Activated CD8-positive, alpha-beta T cell treated with anti-CD3 and anti-CD28 coated beads for 36 hours (primary cell): ENCODE measurements at regions not wholly inside any gene's neighbourhood (a gene's known extent, or its start where the extent isn't known, plus 50 kb on each side); places are given as distances from the start of the nearest gene placed in this dataset.

Experiments used
- ATAC-seq: fragments of 200-7000 bp; cut with Tn5 transposase; one replicate; pipeline ENCODE4 v1.10.0; 2021; ENCODE audit warnings: mild to moderate bottlenecking, moderate library complexity
- CTCF ChIA-PET: fragments of 350-600 bp; sonication (Branson Sonifier 250); formaldehyde crosslinking; loops from one replicate; lab custom pipeline; 2021; ENCODE audit warnings: antibody characterized with exemption; lab: Charles Lee
- POLR2A ChIA-PET: fragments of 350-600 bp; sonication (Branson Sonifier 250); formaldehyde crosslinking; loops from one replicate; lab custom pipeline; 2021; ENCODE audit warnings: antibody characterized with exemption; lab: Charles Lee
- DNase-seq: peaks from one replicate; pipeline ENCODE4 v3.0.0-alpha.2; 2020
- H3K27ac Mint-ChIP-seq: one replicate; pipeline ENCODE4 v1.8.0; 2021; ENCODE audit warnings: mild to moderate bottlenecking, mixed read lengths
- H3K27me3 Mint-ChIP-seq: one replicate; pipeline ENCODE4 v1.8.0; 2021; ENCODE audit warnings: mixed read lengths
- H3K36me3 Mint-ChIP-seq: one replicate; pipeline ENCODE4 v1.8.0; 2021; ENCODE audit warnings: low read depth, mixed read lengths
- H3K4me1 Mint-ChIP-seq: one replicate; pipeline ENCODE4 v1.8.0; 2021; ENCODE audit warnings: low read depth, mixed read lengths
- H3K4me3 Mint-ChIP-seq: one replicate; pipeline ENCODE4 v1.8.0; 2021; ENCODE audit warnings: mild to moderate bottlenecking, moderate library complexity, mixed read lengths
- H3K9me3 Mint-ChIP-seq: one replicate; pipeline ENCODE4 v1.8.0; 2021; ENCODE audit warnings: mixed read lengths
- intact Hi-C: fragments of 100-400 bp; cut with micrococcal nuclease; formaldehyde crosslinking; loops from one replicate; pipeline ENCODE4 v1.10.0; 2022
- TF ChIP-seq, protein P1 (sequence below): fragments of 200-600 bp; IDR thresholded peaks from one replicate; pipeline ENCODE4 v1.8.0; 2022; ENCODE audit warnings: antibody characterized with exemption, mild to moderate bottlenecking

DNA sequence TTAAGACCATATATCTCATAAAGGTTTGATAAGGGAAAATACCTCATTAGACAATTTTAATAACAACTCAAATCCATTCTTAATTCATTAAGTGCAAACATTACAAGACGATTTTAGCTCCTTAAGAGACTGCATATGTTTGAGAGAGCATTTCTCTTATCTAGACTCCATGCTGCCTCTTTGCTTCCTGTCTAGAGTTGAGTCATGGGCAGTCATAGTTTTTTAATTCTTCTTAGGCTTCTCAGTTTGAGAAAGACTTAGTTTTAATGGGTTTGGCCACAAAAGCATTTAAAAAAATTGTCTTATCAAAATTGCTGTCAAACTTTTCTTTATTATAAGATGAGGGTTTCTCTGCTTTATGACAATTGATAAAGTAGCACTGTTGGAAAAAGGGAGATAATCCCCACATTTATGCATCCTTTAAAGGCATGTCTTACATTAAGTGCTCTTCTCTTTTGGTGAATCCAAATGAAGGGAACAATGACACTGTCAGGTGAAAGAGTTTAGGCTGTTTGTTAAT lies 713.4 kb downstream of the PCDH18 start:
- Mint-ChIP-seq H3K9me3 (no peaks in the 10 kb centered on the region), H3K27ac (no peak overlapping the region), H3K27me3 (no peaks in the 10 kb centered on the region), H3K4me1 (no peaks in the 10 kb centered on the region), H3K4me3 (no peak overlapping the region), H3K36me3 (no peaks in the 10 kb centered on the region)
- DNase-seq (no peak), ATAC-seq (no peak)
- ChIA-PET CTCF (no interaction called here), POLR2A (no interaction called here)
- TF ChIP-seq, protein P1, sequence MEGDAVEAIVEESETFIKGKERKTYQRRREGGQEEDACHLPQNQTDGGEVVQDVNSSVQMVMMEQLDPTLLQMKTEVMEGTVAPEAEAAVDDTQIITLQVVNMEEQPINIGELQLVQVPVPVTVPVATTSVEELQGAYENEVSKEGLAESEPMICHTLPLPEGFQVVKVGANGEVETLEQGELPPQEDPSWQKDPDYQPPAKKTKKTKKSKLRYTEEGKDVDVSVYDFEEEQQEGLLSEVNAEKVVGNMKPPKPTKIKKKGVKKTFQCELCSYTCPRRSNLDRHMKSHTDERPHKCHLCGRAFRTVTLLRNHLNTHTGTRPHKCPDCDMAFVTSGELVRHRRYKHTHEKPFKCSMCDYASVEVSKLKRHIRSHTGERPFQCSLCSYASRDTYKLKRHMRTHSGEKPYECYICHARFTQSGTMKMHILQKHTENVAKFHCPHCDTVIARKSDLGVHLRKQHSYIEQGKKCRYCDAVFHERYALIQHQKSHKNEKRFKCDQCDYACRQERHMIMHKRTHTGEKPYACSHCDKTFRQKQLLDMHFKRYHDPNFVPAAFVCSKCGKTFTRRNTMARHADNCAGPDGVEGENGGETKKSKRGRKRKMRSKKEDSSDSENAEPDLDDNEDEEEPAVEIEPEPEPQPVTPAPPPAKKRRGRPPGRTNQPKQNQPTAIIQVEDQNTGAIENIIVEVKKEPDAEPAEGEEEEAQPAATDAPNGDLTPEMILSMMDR, result no peak
- intact Hi-C loops, result no loop called here

GRCh38 chr4:136812100-136812880 lies 720.0 kb downstream of the PCDH18 start:
- CTCF ChIA-PET, result no interaction called here
- H3K9me3 Mint-ChIP-seq, result no peaks in the 10 kb centered on the region

GRCh38 chr4:136811496-136812077 lies 720.7 kb downstream of the PCDH18 start:
- Mint-ChIP-seq H3K9me3 (no peaks in the 10 kb centered on the region), H3K4me1 (no peaks in the 10 kb centered on the region), H3K4me3 (no peak overlapping the region), H3K27me3 (no peaks in the 10 kb centered on the region), H3K36me3 (no peaks in the 10 kb centered on the region), H3K27ac (no peak overlapping the region)
- TF ChIP-seq, protein P1, result no peak
- DNase-seq (no peak), ATAC-seq (no peak)
- POLR2A ChIA-PET, result no interaction called here
- intact Hi-C loops, result no loop called here
- CTCF ChIA-PET, result no interaction called here

More at GRCh38 chr4:136812100-136812880, 720.0 kb downstream of the PCDH18 start:
- Mint-ChIP-seq H3K4me1 (no peaks in the 10 kb centered on the region), H3K4me3 (no peak overlapping the region), H3K27me3 (no peaks in the 10 kb centered on the region), H3K27ac (no peak overlapping the region), H3K36me3 (no peaks in the 10 kb centered on the region)
- DNase-seq, result no peak
- ATAC-seq, result no peak
- POLR2A ChIA-PET, result no interaction called here
- TF ChIP-seq, protein P1, result no peak
- intact Hi-C loops, result no loop called here

GRCh38 chr4:136810626-136811025 lies 721.7 kb downstream of the PCDH18 start:
- DNase-seq (no peak), ATAC-seq (no peak)
- ChIA-PET POLR2A (no interaction called here), CTCF (no interaction called here)
- no peak overlapping the region for H3K27ac Mint-ChIP-seq
- intact Hi-C loops, result no loop called here
- no peak overlapping the region for H3K4me3 Mint-ChIP-seq
- no peaks in the 10 kb centered on the region for H3K36me3 Mint-ChIP-seq
- TF ChIP-seq, protein P1, result no peak
- H3K9me3 Mint-ChIP-seq, result no peaks in the 10 kb centered on the region
- no peaks in the 10 kb centered on the region for H3K4me1 Mint-ChIP-seq
- no peaks in the 10 kb centered on the region for H3K27me3 Mint-ChIP-seq

GRCh38 chr4:136806844-136807243 lies 725.5 kb downstream of the PCDH18 start:
- ChIA-PET CTCF (no interaction called here), POLR2A (no interaction called here)
- no peak for DNase-seq
- H3K27ac Mint-ChIP-seq, result no peak overlapping the region
- no peak for ATAC-seq
- H3K36me3 Mint-ChIP-seq, result no peaks in the 10 kb centered on the region
- peaks cover 1% of the 10 kb centered on the region for H3K9me3 Mint-ChIP-seq
- no peaks in the 10 kb centered on the region for H3K4me1 Mint-ChIP-seq
- no peaks in the 10 kb centered on the region for H3K27me3 Mint-ChIP-seq
- no peak overlapping the region for H3K4me3 Mint-ChIP-seq
- intact Hi-C loops, result no loop called here
- TF ChIP-seq, protein P1, result no peak
